ENCODE measurements at regions not wholly inside any gene's neighbourhood (a gene's known extent, or its start where the extent isn't known, plus 50 kb on each side); places are given as distances from the start of the nearest gene placed in this dataset.

DNA sequence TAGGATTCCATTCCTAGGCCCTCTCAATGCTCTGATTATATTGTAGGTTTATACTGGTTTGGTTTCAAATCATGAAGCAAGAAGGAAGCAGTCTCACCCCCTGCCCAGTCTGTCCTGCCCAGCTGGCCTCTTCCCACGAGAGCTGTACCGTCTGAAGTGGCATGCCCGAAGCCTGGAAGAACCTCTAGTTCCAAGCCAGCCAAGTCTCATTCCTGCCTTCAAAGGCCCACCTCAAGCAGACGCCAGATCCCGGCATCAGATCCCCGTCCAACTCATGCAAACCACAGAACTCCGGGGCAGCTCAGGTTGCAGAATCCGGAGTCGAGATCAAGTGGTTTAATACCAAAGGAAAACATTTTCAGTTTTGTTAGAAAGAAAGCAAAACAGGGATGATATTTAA is 234.4 kb downstream of the LPIN1 start:
- Histone ChIP-seq H3K36me3 (no peaks in the 10 kb centered on the region), H3K4me3 (no peak overlapping the region), H3K27me3 (no peaks in the 10 kb centered on the region), H3K27ac (no peak overlapping the region), H3K4me1 (no peaks in the 10 kb centered on the region), H3K9me3 (peaks cover 0 to 3% (median 0%) of the 10 kb centered on the region in 12 donors)
- ATAC-seq, result no peak
- TF ChIP-seq, protein P1, sequence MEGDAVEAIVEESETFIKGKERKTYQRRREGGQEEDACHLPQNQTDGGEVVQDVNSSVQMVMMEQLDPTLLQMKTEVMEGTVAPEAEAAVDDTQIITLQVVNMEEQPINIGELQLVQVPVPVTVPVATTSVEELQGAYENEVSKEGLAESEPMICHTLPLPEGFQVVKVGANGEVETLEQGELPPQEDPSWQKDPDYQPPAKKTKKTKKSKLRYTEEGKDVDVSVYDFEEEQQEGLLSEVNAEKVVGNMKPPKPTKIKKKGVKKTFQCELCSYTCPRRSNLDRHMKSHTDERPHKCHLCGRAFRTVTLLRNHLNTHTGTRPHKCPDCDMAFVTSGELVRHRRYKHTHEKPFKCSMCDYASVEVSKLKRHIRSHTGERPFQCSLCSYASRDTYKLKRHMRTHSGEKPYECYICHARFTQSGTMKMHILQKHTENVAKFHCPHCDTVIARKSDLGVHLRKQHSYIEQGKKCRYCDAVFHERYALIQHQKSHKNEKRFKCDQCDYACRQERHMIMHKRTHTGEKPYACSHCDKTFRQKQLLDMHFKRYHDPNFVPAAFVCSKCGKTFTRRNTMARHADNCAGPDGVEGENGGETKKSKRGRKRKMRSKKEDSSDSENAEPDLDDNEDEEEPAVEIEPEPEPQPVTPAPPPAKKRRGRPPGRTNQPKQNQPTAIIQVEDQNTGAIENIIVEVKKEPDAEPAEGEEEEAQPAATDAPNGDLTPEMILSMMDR (IDR thresholded peaks at IDR 0.05), result no peak
- TF ChIP-seq POLR2A (IDR thresholded peaks at IDR 0.05), result no peak
- DNase-seq, result no peak
- 96 to 99% (median 97%) methylated on average over 9 of the region's 9 CpGs for WGBS, 4 donors
- intact Hi-C loops (cut with DNase I), result no loop called here

- Histone ChIP-seq H3K9me3 (peaks cover 0 to 3% (median 0%) of the 10 kb centered on the region in 12 donors), H3K27me3 (no peaks in the 10 kb centered on the region), H3K27ac (no peak overlapping the region), H3K36me3 (no peaks in the 10 kb centered on the region), H3K4me3 (no peak overlapping the region), H3K4me1 (peaks cover 0 to 2% (median 0%) of the 10 kb centered on the region in 12 donors)
- no peak for TF ChIP-seq POLR2A (IDR thresholded peaks at IDR 0.05)
- TF ChIP-seq, protein P1 (IDR thresholded peaks at IDR 0.05), result no peak
- intact Hi-C loops (cut with DNase I), result no loop called here
- DNase-seq (no peak), ATAC-seq (no peak)
- 82 to 90% (median 84%) methylated on average over 4 of the region's 4 CpGs for WGBS, 4 donors
Measured at GRCh38 chr2:11983401-11983800, 237.0 kb downstream of the LPIN1 start.

DNA sequence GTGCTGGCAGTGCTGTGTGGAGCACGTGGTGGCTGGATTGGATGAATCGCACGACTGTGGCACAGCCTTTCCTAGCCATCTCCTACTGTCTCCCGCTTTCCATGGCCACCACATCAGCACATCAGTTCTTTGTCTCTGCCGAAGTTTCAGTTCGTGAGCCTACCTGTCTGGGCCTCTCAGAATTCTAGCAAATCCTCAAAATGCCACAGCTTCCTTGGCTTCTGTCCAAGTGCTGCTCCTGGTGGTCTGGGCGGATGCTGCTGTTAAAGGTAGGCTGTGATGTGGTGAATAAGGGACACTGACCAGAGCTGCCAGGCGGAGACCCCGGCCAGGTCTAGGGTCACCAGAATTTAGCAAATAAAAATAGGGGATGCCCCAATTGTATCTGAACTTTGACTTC is 237.4 kb downstream of the LPIN1 start:
- no peak for ATAC-seq
- Histone ChIP-seq H3K4me3 (no peak overlapping the region), H3K27ac (no peak overlapping the region), H3K4me1 (peaks cover 0 to 6% (median 0%) of the 10 kb centered on the region in 12 donors), H3K9me3 (peaks cover 0 to 3% (median 0%) of the 10 kb centered on the region in 12 donors), H3K36me3 (no peaks in the 10 kb centered on the region), H3K27me3 (no peaks in the 10 kb centered on the region)
- DNase-seq, result no peak
- intact Hi-C loops (cut with DNase I), result no loop called here
- 88 to 92% (median 90%) methylated on average over 9 of the region's 9 CpGs for WGBS, 4 donors
- TF ChIP-seq, protein P1 (IDR thresholded peaks at IDR 0.05), result no peak
- no peak for TF ChIP-seq POLR2A (IDR thresholded peaks at IDR 0.05)

DNA sequence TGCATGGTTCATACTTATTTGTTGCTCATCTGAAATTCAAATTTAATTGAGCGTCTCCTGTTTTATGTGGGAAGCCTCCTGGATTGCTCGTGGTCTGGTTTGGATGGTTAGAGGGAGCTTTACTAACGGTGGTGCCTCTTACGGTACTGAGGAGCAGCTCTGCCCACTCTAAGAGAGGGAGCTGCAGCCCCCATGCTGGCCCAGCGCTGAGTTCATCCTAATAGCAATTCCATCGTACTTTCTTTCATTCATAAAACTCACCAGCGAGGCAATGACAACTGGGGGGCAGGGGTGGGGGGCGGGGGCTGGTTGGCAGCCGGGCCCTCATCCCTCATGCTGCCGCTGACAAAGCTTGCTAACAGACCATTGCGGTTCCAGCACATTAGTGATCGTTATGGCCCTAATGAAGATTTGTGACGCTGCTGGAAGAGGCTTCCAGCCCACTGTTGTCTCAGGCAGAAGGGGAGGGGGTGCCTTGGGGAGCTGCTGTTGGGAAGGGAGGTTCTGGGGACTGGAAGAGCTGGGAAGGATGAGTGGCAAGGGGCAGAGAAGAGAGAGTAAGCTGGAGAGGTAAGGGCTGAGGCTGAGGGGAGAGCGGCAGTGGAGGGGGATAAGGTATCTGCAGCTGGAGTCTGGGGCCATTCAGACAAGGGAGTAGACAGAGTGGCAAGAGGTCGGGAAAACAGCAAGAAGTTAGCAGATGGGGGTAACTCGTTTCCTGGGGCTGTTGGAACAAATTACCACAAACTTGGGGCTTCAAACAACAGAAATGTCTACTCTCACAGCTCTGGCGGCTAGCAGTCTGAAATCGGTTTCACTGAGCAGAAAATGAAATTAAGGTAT is 238.1 kb downstream of the LPIN1 start:
- intact Hi-C loops (cut with DNase I), result no loop called here
- no peak for DNase-seq
- TF ChIP-seq, protein P1 (IDR thresholded peaks at IDR 0.05), result no peak
- TF ChIP-seq POLR2A (IDR thresholded peaks at IDR 0.05), result no peak
- H3K36me3 ChIP-seq, result no peaks in the 10 kb centered on the region
- H3K9me3 ChIP-seq, result peaks cover 0 to 3% (median 0%) of the 10 kb centered on the region in 12 donors
- no peak for ATAC-seq
- peaks cover 0 to 7% (median 0%) of the 10 kb centered on the region in 12 donors for H3K4me1 ChIP-seq
- 90 to 93% (median 92%) methylated on average over 18 of the region's 18 CpGs for WGBS, 4 donors
- H3K27me3 ChIP-seq, result no peaks in the 10 kb centered on the region
- H3K4me3 ChIP-seq, result no peak overlapping the region
- H3K27ac ChIP-seq, result no peak overlapping the region
